Tibial artery (tissue), 4 donors: ENCODE measurements at regions not wholly inside any gene's neighbourhood (a gene's known extent, or its start where the extent isn't known, plus 50 kb on each side); places are given as distances from the start of the nearest gene placed in this dataset.

Experiments used
- DNase-seq, 2 donors: peaks; one replicate each; pipeline ENCODE4 v3.0.0-alpha.2; 2019
- H3K27ac ChIP-seq, 2 donors: fragments of 200-600 bp; sonication (generic) in 1 of 2; 1 replicate in 1 of 2; 2 replicates in 1 of 2; pipeline ENCODE4 v1.5.1; 2018 to 2019; ENCODE audit warnings: mild to moderate bottlenecking in 1 of 2
- H3K27me3 ChIP-seq, 2 donors: fragments of 200-600 bp; sonication (generic) in 1 of 2; one replicate each; pipeline versions ENCODE4 v1.5.1 to v1.6.0; 2016 to 2019
- H3K36me3 ChIP-seq, 3 donors: fragments of 200-600 bp; sonication (generic) in 2 of 3; one replicate each; pipeline ENCODE4 v1.5.1; 2016 to 2019; ENCODE audit warnings: mild to moderate bottlenecking in 2 of 3
- H3K4me1 ChIP-seq, 4 donors: fragments of 200-600 bp; sonication (generic) in 2 of 4; 1 replicate in 3 of 4; 2 replicates in 1 of 4; pipeline ENCODE4 v1.5.1; 2016 to 2019
- H3K4me3 ChIP-seq, 2 donors: fragments of 200-600 bp; sonication (generic) in 1 of 2; 1 replicate in 1 of 2; 2 replicates in 1 of 2; pipeline ENCODE4 v1.5.1; 2018 to 2019; ENCODE audit warnings: mild to moderate bottlenecking in 2 of 2
- H3K9me3 ChIP-seq, 3 donors: fragments of 200-600 bp; sonication (generic) in 1 of 3; one replicate each; pipeline ENCODE4 v1.5.1; 2016 to 2019
- CTCF ChIP-seq, 2 experiments: fragments of 200-600 bp in 1 of 2; fragments of 450-650 bp in 1 of 2; IDR thresholded peaks; one replicate each; pipeline ENCODE4 v1.5.1; 2017 to 2019; ENCODE audit warnings: antibody characterized with exemption in 2 of 2, mild to moderate bottlenecking in 1 of 2, moderate library complexity in 1 of 2
- intact Hi-C: fragments of 100-400 bp; cut with DNase I; formaldehyde crosslinking; loops from one replicate; pipeline ENCODE4 v1.15.0; 2023; ENCODE audit warnings: low total_unique reads

GRCh38 chr1:170402476-170403311 lies 129.3 kb upstream of the GORAB start:
- TF ChIP-seq CTCF (IDR thresholded peaks at IDR 0.05): no peak
- no peak for DNase-seq
- Histone ChIP-seq H3K9me3 (no peaks in the 10 kb centered on the region), H3K4me3 (no peak overlapping the region), H3K4me1 (peaks cover 0 to 21% (median 2%) of the 10 kb centered on the region in 4 donors), H3K27ac (peak overlapping the region in 1 of 2 donors; percentile 19), H3K27me3 (no peaks in the 10 kb centered on the region), H3K36me3 (no peaks in the 10 kb centered on the region)
- intact Hi-C loops: loop anchor here (10.0 kb wide), 1 partner anchor 262 kb away; the partner anchor contains the start of gene PRRX1

GRCh38 chr1:170407138-170407537 lies 124.8 kb upstream of the GORAB start:
- DNase-seq: no peak
- intact Hi-C loops: loop anchor here (10.0 kb wide), 1 partner anchor 258 kb away; the partner anchor contains the start of gene PRRX1
- no peaks in the 10 kb centered on the region for H3K9me3 ChIP-seq

GRCh38 chr1:170407581-170407980 lies 124.4 kb upstream of the GORAB start:
- H3K36me3 ChIP-seq: no peaks in the 10 kb centered on the region
- no peak for TF ChIP-seq CTCF (IDR thresholded peaks at IDR 0.05)
- no peak overlapping the region for H3K4me3 ChIP-seq
- DNase-seq: no peak
- no peaks in the 10 kb centered on the region for H3K27me3 ChIP-seq
- H3K4me1 ChIP-seq: peaks cover 0 to 46% (median 8%) of the 10 kb centered on the region in 4 donors
- intact Hi-C loops: loop anchor here (10.0 kb wide), 1 partner anchor 257 kb away; the partner anchor contains the start of gene PRRX1
- H3K9me3 ChIP-seq: no peaks in the 10 kb centered on the region
- peak overlapping the region in 1 of 2 donors; percentile 10 for H3K27ac ChIP-seq

More at GRCh38 chr1:170407138-170407537, 124.8 kb upstream of the GORAB start:
- Histone ChIP-seq H3K4me1 (peaks cover 0 to 50% (median 8%) of the 10 kb centered on the region in 4 donors), H3K36me3 (no peaks in the 10 kb centered on the region), H3K27me3 (no peaks in the 10 kb centered on the region), H3K27ac (peak overlapping the region in 1 of 2 donors; percentile 10), H3K4me3 (no peak overlapping the region)
- TF ChIP-seq CTCF (IDR thresholded peaks at IDR 0.05): no peak

- Histone ChIP-seq H3K27ac (peak overlapping the region; percentile 56), H3K9me3 (no peaks in the 10 kb centered on the region), H3K36me3 (no peaks in the 10 kb centered on the region), H3K27me3 (no peaks in the 10 kb centered on the region), H3K4me3 (no peak overlapping the region), H3K4me1 (peaks cover 0 to 56% (median 16%) of the 10 kb centered on the region in 4 donors)
- intact Hi-C loops: no loop called here
- no peak for TF ChIP-seq CTCF (IDR thresholded peaks at IDR 0.05)
- no peak for DNase-seq
Measured at GRCh38 chr1:170410401-170411166, 121.4 kb upstream of the GORAB start.

GRCh38 chr1:170414989-170415709 lies 116.8 kb upstream of the GORAB start:
- Histone ChIP-seq H3K27ac (peak overlapping the region; percentile 60 to 75), H3K9me3 (no peaks in the 10 kb centered on the region), H3K36me3 (no peaks in the 10 kb centered on the region), H3K4me3 (no peak overlapping the region), H3K4me1 (peaks cover 0 to 47% (median 21%) of the 10 kb centered on the region in 4 donors), H3K27me3 (no peaks in the 10 kb centered on the region)
- intact Hi-C loops: no loop called here
- peak in 1 of 2 donors; percentile 31 for DNase-seq
- TF ChIP-seq CTCF (IDR thresholded peaks at IDR 0.05): no peak
